WI38 (cell line): ENCODE measurements at regions not wholly inside any gene's neighbourhood (a gene's known extent, or its start where the extent isn't known, plus 50 kb on each side); places are given as distances from the start of the nearest gene placed in this dataset.

Experiments
- H3K4me3 ChIP-seq: 2 replicates; pipeline ENCODE4 v1.5.1; 2011; ENCODE audit warnings: low read depth, mild to moderate bottlenecking, control low read depth, low read length
- TF ChIP-seq, protein P1 (sequence below): IDR thresholded peaks from 2 replicates; pipeline ENCODE4 v1.5.1; 2012; ENCODE audit warnings: low read depth, mild to moderate bottlenecking, control low read depth, low read length

DNA sequence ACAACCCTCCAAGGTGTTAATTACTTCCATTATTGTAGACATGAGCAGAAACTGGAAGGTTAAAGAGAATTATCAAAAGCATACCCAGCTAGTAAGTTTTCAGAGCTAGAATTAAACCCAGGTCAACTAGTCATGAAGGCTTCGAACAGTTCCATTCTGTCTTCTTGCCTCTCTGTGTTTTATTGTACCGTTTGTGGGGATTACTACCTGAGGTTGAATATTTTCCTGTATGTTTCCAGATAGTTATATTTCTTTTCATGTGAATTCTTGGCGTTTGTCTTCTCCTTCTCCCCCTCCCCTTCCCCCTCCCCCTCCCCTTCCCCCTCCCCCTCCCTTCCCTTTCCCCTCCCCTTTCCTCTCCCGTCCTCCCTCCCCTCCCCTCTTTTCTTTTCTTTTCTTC, 218.0 kb upstream of the GALNT17 start:
- no peak overlapping the region for H3K4me3 ChIP-seq
- TF ChIP-seq, protein P1, sequence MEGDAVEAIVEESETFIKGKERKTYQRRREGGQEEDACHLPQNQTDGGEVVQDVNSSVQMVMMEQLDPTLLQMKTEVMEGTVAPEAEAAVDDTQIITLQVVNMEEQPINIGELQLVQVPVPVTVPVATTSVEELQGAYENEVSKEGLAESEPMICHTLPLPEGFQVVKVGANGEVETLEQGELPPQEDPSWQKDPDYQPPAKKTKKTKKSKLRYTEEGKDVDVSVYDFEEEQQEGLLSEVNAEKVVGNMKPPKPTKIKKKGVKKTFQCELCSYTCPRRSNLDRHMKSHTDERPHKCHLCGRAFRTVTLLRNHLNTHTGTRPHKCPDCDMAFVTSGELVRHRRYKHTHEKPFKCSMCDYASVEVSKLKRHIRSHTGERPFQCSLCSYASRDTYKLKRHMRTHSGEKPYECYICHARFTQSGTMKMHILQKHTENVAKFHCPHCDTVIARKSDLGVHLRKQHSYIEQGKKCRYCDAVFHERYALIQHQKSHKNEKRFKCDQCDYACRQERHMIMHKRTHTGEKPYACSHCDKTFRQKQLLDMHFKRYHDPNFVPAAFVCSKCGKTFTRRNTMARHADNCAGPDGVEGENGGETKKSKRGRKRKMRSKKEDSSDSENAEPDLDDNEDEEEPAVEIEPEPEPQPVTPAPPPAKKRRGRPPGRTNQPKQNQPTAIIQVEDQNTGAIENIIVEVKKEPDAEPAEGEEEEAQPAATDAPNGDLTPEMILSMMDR, result no peak

DNA sequence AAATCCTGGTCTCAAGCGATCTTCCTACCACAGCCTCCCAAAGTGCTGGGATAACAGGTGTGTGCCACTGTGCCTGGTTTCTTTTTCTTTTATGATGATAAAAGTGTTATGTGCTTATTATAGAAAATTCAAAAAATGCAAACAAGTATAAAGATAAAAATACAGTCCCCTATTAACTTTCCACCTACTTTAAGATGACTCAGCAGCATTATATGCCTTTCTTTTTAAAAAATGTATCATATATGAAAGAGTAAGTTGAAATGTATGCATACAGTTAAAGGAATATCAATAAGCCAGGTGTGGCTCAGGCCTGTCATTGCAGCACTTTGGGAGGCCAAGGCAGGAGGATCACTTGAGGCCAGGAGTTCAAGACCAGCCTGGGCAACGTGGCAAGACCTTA, 216.9 kb upstream of the GALNT17 start:
- TF ChIP-seq, protein P1, result no peak
- no peak overlapping the region for H3K4me3 ChIP-seq

DNA sequence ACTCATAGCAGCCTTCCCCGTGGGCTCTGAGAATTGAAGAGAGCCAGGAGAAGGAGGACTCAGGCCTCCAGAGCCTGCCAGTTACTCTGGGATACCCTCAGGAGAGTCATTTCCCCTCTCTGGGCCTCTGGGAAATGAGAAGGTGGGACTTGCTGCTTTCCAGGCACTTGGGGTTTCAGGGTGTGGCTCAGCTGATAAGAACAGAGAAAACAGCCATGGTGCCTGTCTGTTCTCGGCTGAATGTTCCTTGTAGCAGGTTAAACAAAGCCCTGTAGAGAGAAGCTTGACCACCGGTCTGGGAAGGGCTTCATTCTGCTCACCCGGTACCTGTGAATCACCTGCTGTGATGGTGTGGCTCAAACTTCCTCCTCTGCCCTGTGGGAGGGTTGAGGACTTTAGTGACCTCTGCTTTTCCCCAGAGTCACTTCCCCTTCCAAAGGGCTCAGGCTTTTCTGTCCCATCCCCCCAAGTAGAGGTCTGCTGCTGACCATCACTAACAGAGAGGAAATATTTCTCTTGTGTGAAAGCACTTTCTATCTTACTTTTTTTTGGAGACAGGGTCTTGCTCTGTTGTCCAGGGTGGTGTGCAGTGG, 212.4 kb upstream of the GALNT17 start:
- no peak overlapping the region for H3K4me3 ChIP-seq
- TF ChIP-seq, protein P1, result no peak

DNA sequence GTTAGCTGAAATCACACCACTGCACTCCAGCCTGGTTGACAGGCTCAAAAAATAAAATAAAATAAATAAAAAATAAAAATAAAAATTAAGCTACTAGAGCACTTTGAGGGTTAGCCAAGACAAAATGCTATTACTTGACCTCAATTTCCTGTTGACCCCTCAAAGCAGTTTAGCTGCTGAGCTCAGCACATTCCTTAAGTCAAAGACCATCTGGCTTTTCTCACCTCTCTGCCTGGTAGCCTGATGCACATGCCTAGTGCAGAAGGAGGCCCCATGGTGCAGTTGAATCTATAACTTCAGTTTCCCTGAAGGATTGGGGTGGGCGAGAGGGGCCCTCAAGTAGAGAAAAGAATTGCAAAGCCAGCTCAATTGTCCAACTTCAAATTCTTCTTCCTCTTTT, 211.1 kb upstream of the GALNT17 start:
- H3K4me3 ChIP-seq, result no peak overlapping the region
- TF ChIP-seq, protein P1, result no peak

DNA sequence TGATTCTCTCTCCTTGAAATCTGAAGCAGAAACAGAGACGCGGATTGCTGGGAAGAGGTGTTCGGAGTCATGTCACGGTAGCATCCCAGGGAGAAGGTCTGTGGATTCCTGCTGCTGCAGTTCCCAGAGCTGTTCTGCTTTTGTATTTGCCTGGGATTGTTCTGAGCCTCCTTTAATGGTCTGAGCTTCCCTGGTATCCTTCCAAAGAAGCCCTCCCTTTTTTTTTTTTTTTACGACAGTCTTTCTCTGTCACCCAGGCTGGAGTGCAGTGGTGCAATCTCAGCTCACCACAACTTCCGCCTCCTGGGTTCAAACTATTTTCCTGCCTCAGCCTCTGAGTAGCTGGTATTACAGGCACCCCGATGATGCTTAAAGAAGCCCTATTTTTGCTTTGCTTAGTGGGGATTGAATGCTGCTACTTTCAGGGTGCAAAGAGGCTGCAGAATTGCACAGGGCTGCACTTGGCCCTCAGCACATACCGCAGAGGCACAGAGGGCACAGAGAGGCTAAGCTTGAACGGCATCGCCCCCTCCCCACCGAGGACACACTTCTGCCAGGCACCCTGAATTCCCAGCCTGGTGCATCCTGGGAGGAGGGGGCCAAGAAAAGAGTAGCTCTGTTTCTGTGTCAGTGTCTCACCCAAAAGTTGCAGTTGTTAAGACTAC, 208.6 kb upstream of the GALNT17 start:
- no peak overlapping the region for H3K4me3 ChIP-seq
- TF ChIP-seq, protein P1, result no peak

DNA sequence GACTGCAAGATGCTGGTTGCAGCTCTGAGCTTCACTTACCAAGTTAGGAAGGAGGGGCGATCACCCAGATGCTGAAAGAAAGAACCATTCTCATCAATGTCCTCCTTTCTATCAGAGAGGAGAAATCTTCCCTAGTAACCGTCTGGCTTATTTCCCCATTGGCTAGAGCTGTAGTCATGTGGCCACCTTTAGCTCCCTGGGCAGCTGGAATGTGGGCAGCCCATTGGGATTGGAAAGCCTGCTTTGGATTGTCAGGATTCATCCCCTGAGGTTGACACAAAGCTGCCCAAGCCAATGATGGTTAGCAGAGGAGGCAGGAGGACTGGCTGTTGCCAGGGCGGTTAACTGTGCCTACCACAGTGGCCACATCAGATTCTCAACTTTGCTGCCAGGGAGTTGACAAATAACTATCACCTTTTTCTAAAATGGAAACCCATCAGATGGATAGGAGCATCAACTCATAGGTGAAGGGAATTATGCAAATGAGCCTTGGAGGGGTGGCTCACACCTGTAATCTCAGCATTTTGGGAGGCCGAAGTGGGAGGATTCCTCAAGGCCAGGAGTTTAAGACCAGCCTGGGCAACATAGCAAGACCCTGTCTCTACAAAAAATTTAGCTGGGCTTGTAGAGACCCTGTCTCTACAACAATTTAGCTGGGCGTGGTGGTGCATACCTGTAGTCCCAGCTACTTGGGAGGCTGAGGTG, 206.4 kb upstream of the GALNT17 start:
- no peak overlapping the region for H3K4me3 ChIP-seq
- TF ChIP-seq, protein P1, result no peak

DNA sequence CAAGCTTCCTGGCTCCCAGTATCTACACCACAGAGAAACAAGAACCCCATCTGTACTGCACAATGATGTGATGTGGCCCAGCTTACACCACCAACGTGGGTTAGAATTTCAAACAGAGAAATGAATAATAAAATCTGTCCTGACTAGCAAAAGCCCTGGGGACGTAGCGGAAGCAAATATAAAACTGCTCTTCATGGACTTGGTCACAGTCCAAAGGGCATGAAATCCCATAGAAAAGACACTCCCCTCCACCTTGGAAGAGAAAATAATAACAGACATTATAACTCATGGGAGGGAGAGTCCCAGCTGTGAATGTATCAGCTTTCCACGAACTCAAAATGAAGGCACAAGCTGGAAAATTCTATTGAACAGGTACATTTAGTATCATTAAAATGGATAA, 205.3 kb upstream of the GALNT17 start:
- TF ChIP-seq, protein P1, result no peak
- no peak overlapping the region for H3K4me3 ChIP-seq
